Activated CD4-positive, alpha-beta T cell treated with anti-CD3 and anti-CD28 coated beads for 36 hours (primary cell): ENCODE measurements at regions not wholly inside any gene's neighbourhood (a gene's known extent, or its start where the extent isn't known, plus 50 kb on each side); places are given as distances from the start of the nearest gene placed in this dataset.
A peak's percentile ranks its signal among the peaks of the same experiment; 100 is the strongest.

Source experiments
- ATAC-seq: fragments of 200-7000 bp; cut with Tn5 transposase; one replicate; pipeline ENCODE4 v1.10.0; 2021; ENCODE audit warnings: mild to moderate bottlenecking, moderate library complexity
- CTCF ChIA-PET: fragments of 350-600 bp; sonication (Branson Sonifier 250); formaldehyde crosslinking; loops from one replicate; lab custom pipeline; 2021; ENCODE audit warnings: antibody characterized with exemption; lab: Charles Lee
- POLR2A ChIA-PET: fragments of 350-600 bp; sonication (Branson Sonifier 250); formaldehyde crosslinking; loops from one replicate; lab custom pipeline; 2021; ENCODE audit warnings: antibody characterized with exemption, inconsistent platforms; lab: Charles Lee
- DNase-seq: peaks from one replicate; pipeline ENCODE4 v3.0.0-alpha.2; 2020
- H3K27ac Mint-ChIP-seq: one replicate; pipeline ENCODE4 v1.8.0; 2021; ENCODE audit warnings: mixed read lengths
- H3K27me3 Mint-ChIP-seq: one replicate; pipeline ENCODE4 v1.8.0; 2021; ENCODE audit warnings: mixed read lengths
- H3K36me3 Mint-ChIP-seq: one replicate; pipeline ENCODE4 v1.8.0; 2021; ENCODE audit warnings: low read depth, mixed read lengths
- H3K4me1 Mint-ChIP-seq: one replicate; pipeline ENCODE4 v1.8.0; 2021; ENCODE audit warnings: mixed read lengths
- H3K4me3 Mint-ChIP-seq: one replicate; pipeline ENCODE4 v1.8.0; 2021; ENCODE audit warnings: mild to moderate bottlenecking, moderate library complexity, mixed read lengths
- H3K9me3 Mint-ChIP-seq: one replicate; pipeline ENCODE4 v1.8.0; 2021; ENCODE audit warnings: low read depth, mixed read lengths
- intact Hi-C, 2 experiments: fragments of 100-400 bp; cut with DNase I in 1 of 2; cut with micrococcal nuclease in 1 of 2; formaldehyde crosslinking; loops; one replicate each; pipeline versions ENCODE4 v1.14.2 to v1.15.1; 2022 to 2024; cut with DNase I, micrococcal nuclease

DNA sequence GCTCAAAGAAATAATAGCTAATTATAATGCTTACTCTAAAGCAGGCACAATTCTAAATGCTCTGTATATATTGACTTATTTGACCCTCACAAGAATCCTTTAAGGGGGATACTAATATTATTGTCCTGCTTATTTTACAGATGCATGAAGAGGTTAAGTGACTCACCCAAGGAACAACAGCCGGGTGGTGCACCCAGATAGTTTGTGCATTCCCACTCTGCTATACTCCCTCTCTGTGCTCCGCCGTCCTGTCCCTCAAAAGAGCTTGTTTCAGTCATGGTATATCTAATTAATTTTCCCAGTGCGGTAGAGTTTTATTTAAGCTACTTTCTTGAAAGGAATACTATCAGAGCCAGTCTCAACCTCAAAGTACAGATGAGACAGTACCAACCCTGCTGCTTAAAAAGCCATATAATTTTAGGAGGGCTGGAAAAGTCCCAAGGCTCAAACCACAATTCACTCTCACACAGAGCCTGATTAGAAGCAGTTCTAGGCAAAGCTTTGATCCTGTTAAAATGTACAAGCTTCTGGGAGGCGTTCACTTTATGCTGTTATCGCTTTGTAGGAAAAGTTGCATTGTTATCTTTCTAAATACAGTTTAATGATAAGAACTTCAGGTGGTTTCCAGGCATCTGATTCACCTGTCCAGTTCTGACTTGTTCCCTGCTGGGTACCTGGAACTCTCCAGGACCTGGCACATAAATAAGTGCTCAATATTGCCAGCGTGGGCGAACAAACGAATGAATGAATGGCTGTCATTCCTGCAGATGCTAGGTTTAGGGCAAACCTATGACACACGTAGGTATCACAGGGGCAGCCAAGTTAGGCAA is 261.5 kb upstream of the KLF14 start:
- Mint-ChIP-seq H3K4me1 (peaks cover 90% of the 10 kb centered on the region), H3K4me3 (peak overlapping the region; percentile 54)
- POLR2A ChIA-PET = interaction anchor here (0.6 to 2.5 kb wide), 4 partner anchors 25 to 925 kb away, joined by 3 to 13 read pairs (median 4); partner anchors contain the start of gene KLHDC10

DNA sequence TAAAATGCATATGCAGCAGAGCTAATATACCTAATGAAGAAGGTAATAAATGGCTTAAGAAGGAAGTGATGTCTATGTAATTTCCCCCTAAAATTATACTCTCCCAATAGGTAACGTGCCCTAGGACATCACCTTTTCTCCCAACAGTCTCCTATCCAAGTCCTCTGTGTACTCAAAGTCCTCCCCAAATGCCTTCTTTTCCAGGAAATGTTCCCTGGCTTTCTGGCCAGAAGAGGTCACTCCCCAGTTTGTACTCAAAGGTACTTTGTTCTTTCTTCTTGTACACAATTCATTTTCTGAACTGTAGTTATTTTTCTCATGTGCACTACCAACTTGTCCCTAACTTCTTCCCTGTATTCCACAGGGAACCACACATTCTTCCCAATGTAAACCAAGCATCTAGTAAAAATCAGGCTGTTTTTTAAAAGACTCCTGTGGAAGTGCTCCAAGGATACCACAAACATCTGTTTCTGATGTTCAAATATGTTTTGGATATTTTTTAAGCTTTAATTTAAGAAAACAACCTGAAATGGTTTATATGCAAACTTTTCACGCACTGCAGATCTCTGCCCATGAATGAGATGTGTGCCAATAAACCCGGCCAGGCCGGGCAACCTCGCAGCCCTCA is 262.3 kb upstream of the KLF14 start:
- intact Hi-C loops = loop anchor here in 1 of 2 experiments (2.0 kb wide), 1 partner anchor 14 kb away; no protein-coding TSS in a partner anchor
- POLR2A ChIA-PET = interaction anchor here (0.7 to 2.5 kb wide), 10 partner anchors 8 to 240 kb away, joined by 3 to 13 read pairs (median 4); no protein-coding TSS in a partner anchor

More for the DNA sequence above, 261.5 kb upstream of the KLF14 start:
- ATAC-seq (peak; percentile 28), DNase-seq (peak; percentile 49)
- intact Hi-C loops = loop anchor here in 1 of 2 experiments (2.0 kb wide), 1 partner anchor 15 kb away; no protein-coding TSS in a partner anchor
- no peaks in the 10 kb centered on the region for H3K9me3 Mint-ChIP-seq
- CTCF ChIA-PET = interaction anchor here (0.6 to 11.4 kb wide), 10 partner anchors 8 to 98 kb away, joined by 3 to 144 read pairs (median 4); no protein-coding TSS in a partner anchor
- peak overlapping the region; percentile 92 for H3K27ac Mint-ChIP-seq
- peaks cover 19% of the 10 kb centered on the region for H3K36me3 Mint-ChIP-seq
- no peaks in the 10 kb centered on the region for H3K27me3 Mint-ChIP-seq

GRCh38 chr7:130996833-130997231 is 262.8 kb upstream of the KLF14 start:
- peaks cover 86% of the 10 kb centered on the region for H3K4me1 Mint-ChIP-seq
- peak overlapping the region; percentile 92 for H3K27ac Mint-ChIP-seq
- intact Hi-C loops = loop anchor here (1.0 to 2.0 kb wide), 2 partner anchors 14 to 34 kb away; no protein-coding TSS in a partner anchor
- DNase-seq (peak; percentile 67), ATAC-seq (peak; percentile 66)
- H3K4me3 Mint-ChIP-seq = peak overlapping the region; percentile 64
- ChIA-PET POLR2A (interaction anchor here (0.7 to 2.5 kb wide), 10 partner anchors 8 to 104 kb away, joined by 3 to 13 read pairs (median 4); no protein-coding TSS in a partner anchor), CTCF (interaction anchor here (0.5 to 11.4 kb wide), 11 partner anchors 8 to 100 kb away, joined by 3 to 144 read pairs (median 4); no protein-coding TSS in a partner anchor)
- H3K36me3 Mint-ChIP-seq = peaks cover 19% of the 10 kb centered on the region
- no peaks in the 10 kb centered on the region for H3K27me3 Mint-ChIP-seq
- no peaks in the 10 kb centered on the region for H3K9me3 Mint-ChIP-seq

More for the DNA sequence above, 262.3 kb upstream of the KLF14 start:
- peak overlapping the region; percentile 64 for H3K4me3 Mint-ChIP-seq
- peaks cover 19% of the 10 kb centered on the region for H3K36me3 Mint-ChIP-seq
- peak overlapping the region; percentile 92 for H3K27ac Mint-ChIP-seq
- H3K4me1 Mint-ChIP-seq = peaks cover 88% of the 10 kb centered on the region
- H3K9me3 Mint-ChIP-seq = no peaks in the 10 kb centered on the region
- CTCF ChIA-PET = interaction anchor here (0.7 to 11.4 kb wide), 11 partner anchors 7 to 99 kb away, joined by 3 to 144 read pairs (median 4); no protein-coding TSS in a partner anchor
- no peak for DNase-seq
- no peaks in the 10 kb centered on the region for H3K27me3 Mint-ChIP-seq
- no peak for ATAC-seq

DNA sequence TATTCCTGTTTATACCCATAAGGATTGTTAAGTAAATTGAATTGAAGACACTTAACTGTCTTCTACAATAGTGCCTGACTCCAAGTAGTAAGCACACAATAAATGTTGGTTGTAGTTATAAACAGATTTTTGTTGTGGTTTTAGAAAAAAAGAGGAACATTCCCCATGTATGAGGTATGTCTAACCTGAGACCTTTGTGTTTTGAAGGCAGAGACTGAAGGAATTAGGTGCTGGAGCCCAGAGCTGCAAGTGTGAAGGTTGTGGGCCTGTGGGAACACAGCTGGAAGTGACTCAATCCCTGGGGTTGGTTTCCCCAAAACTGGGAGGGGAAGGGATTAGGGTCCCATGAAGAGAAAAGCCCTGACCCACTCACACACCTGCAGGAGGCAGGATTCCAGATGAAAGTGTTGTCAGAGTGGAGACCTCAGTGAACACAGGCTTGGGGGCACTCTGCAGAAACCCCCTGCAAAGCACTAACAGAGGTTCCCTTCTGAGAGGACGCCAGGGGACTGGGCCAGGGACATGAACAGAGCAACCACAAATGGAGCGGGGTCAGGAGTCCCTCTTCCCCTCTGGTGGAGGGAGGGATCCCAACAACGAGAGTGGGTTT is 265.1 kb upstream of the KLF14 start:
- ChIA-PET POLR2A (no interaction called here), CTCF (interaction anchor here (1.0 to 11.4 kb wide), 4 partner anchors 8 to 102 kb away, joined by 3 to 144 read pairs (median 4); no protein-coding TSS in a partner anchor)
- peaks cover 8% of the 10 kb centered on the region for H3K9me3 Mint-ChIP-seq
- no peaks in the 10 kb centered on the region for H3K27me3 Mint-ChIP-seq
- peaks cover 78% of the 10 kb centered on the region for H3K4me1 Mint-ChIP-seq
- no peak overlapping the region for H3K4me3 Mint-ChIP-seq
- H3K27ac Mint-ChIP-seq = peak overlapping the region; percentile 79
- intact Hi-C loops = no loop called here
- peaks cover 28% of the 10 kb centered on the region for H3K36me3 Mint-ChIP-seq
- no peak for DNase-seq
- no peak for ATAC-seq

GRCh38 chr7:130999926-131000325 is 265.9 kb upstream of the KLF14 start:
- H3K9me3 Mint-ChIP-seq = peaks cover 8% of the 10 kb centered on the region
- DNase-seq (no peak), ATAC-seq (no peak)
- peaks cover 33% of the 10 kb centered on the region for H3K36me3 Mint-ChIP-seq
- intact Hi-C loops = no loop called here
- H3K27me3 Mint-ChIP-seq = no peaks in the 10 kb centered on the region
- H3K4me1 Mint-ChIP-seq = peaks cover 77% of the 10 kb centered on the region
- no peak overlapping the region for H3K4me3 Mint-ChIP-seq
- CTCF ChIA-PET = interaction anchor here (0.9 to 11.4 kb wide), 5 partner anchors 7 to 40 kb away, joined by 3 to 144 read pairs (median 6); no protein-coding TSS in a partner anchor
- POLR2A ChIA-PET = no interaction called here
- peak overlapping the region; percentile 61 for H3K27ac Mint-ChIP-seq

DNA sequence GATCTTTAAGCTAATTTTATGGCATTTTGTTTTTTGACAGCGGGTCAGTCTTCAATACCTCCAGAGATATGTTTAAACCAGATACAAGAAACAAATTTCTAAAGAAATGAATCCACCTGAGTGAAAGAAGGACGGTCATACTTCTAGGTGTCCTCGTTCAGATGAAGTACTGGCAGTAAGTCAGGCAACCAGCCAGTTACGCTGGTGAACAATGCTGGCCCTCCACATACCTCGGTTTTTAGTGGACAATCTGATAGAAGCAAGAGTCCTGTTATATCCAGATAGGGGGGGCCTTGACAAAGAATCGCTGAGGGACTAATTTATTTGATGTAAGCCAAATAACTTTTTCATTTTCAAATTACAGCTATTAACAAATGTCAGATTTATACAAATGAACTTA is 266.4 kb upstream of the KLF14 start:
- intact Hi-C loops = no loop called here
- ChIA-PET POLR2A (interaction anchor here (1.3 kb wide), 1 partner anchor 87 kb away, joined by 4 read pairs; no protein-coding TSS in a partner anchor), CTCF (interaction anchor here (0.6 to 11.4 kb wide), 6 partner anchors 10 to 62 kb away, joined by 3 to 144 read pairs (median 4); no protein-coding TSS in a partner anchor)
- ATAC-seq = no peak
- Mint-ChIP-seq H3K4me3 (no peak overlapping the region), H3K4me1 (peaks cover 76% of the 10 kb centered on the region), H3K27me3 (no peaks in the 10 kb centered on the region), H3K9me3 (peaks cover 8% of the 10 kb centered on the region), H3K27ac (peak overlapping the region; percentile 60), H3K36me3 (peaks cover 36% of the 10 kb centered on the region)
- DNase-seq = no peak

- POLR2A ChIA-PET = interaction anchor here (0.6 to 1.3 kb wide), 3 partner anchors 87 to 419 kb away, joined by 3 to 4 read pairs (median 4); no protein-coding TSS in a partner anchor
- DNase-seq = no peak
- H3K36me3 Mint-ChIP-seq = peaks cover 41% of the 10 kb centered on the region
- H3K27ac Mint-ChIP-seq = no peak overlapping the region
- peaks cover 8% of the 10 kb centered on the region for H3K9me3 Mint-ChIP-seq
- intact Hi-C loops = no loop called here
- no peak for ATAC-seq
- H3K27me3 Mint-ChIP-seq = no peaks in the 10 kb centered on the region
- H3K4me3 Mint-ChIP-seq = no peak overlapping the region
- CTCF ChIA-PET = interaction anchor here (0.6 to 11.4 kb wide), 7 partner anchors 10 to 61 kb away, joined by 3 to 144 read pairs (median 5); no protein-coding TSS in a partner anchor
- peaks cover 75% of the 10 kb centered on the region for H3K4me1 Mint-ChIP-seq
These were observed 266.9 kb upstream of the KLF14 start for GRCh38 chr7:131000873-131001272.

DNA sequence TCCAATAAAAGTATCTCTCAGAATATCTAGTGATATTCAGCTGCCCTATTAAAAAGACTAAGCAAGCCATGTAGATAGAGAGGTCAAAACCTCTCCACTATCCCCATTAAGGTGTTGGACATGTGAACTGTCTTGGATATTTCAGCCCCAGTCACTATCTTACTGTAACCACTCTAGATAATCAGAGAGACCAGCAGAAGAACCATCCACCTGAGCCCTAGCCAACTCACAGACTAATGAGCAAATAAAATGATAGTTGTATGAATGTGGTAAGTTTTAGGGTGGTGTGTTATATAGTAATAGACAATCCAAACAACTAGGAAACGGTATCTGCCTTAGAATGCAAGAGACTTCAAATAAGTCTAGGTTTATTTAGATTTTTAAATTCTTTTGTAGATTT is 268.6 kb upstream of the KLF14 start:
- intact Hi-C loops = no loop called here
- ATAC-seq = no peak
- H3K9me3 Mint-ChIP-seq = peaks cover 8% of the 10 kb centered on the region
- ChIA-PET POLR2A (interaction anchor here (1.6 kb wide), 2 partner anchors 32 to 41 kb away, joined by 3 to 5 read pairs; no protein-coding TSS in a partner anchor), CTCF (interaction anchor here (0.5 to 11.4 kb wide), 6 partner anchors 14 to 57 kb away, joined by 3 to 144 read pairs (median 6); no protein-coding TSS in a partner anchor)
- H3K36me3 Mint-ChIP-seq = peaks cover 46% of the 10 kb centered on the region
- no peaks in the 10 kb centered on the region for H3K27me3 Mint-ChIP-seq
- H3K4me1 Mint-ChIP-seq = peaks cover 75% of the 10 kb centered on the region
- H3K27ac Mint-ChIP-seq = no peak overlapping the region
- no peak for DNase-seq
- no peak overlapping the region for H3K4me3 Mint-ChIP-seq

DNA sequence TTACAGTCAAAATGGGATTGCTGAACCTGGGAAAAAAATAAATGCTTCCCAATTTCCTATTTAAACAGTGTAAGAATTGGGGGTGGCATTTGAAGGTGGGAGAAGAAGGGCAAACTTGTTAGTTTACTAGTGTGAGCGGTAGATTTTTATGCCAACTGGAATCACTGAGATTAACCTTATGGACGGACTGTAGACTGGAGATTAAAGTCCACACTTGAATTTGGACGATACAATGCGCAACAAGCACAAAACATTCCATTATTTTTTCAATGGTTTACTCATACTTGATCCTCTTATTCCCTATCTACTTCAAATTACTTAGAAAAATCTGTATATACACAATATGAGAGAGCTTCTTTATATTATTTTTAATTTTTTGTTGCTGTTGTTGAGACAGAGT is 269.6 kb upstream of the KLF14 start:
- no peak overlapping the region for H3K27ac Mint-ChIP-seq

GRCh38 chr7:131004371-131004770 is 270.4 kb upstream of the KLF14 start:
- H3K27me3 Mint-ChIP-seq = no peaks in the 10 kb centered on the region
- H3K4me3 Mint-ChIP-seq = no peak overlapping the region
- H3K36me3 Mint-ChIP-seq = peaks cover 38% of the 10 kb centered on the region
- ChIA-PET CTCF (interaction anchor here (0.7 to 11.4 kb wide), 7 partner anchors 8 to 110 kb away, joined by 3 to 144 read pairs (median 4); no protein-coding TSS in a partner anchor), POLR2A (interaction anchor here (0.6 to 1.6 kb wide), 2 partner anchors 43 to 59 kb away, joined by 3 to 4 read pairs; no protein-coding TSS in a partner anchor)
- H3K4me1 Mint-ChIP-seq = peaks cover 78% of the 10 kb centered on the region
- ATAC-seq = no peak
- H3K27ac Mint-ChIP-seq = no peak overlapping the region
- DNase-seq = no peak
- peaks cover 8% of the 10 kb centered on the region for H3K9me3 Mint-ChIP-seq
- intact Hi-C loops = no loop called here

More for the DNA sequence above, 269.6 kb upstream of the KLF14 start:
- intact Hi-C loops = no loop called here
- Mint-ChIP-seq H3K4me3 (no peak overlapping the region), H3K9me3 (peaks cover 8% of the 10 kb centered on the region), H3K27me3 (no peaks in the 10 kb centered on the region), H3K36me3 (peaks cover 41% of the 10 kb centered on the region), H3K4me1 (peaks cover 78% of the 10 kb centered on the region)
- ATAC-seq (no peak), DNase-seq (no peak)
- ChIA-PET CTCF (interaction anchor here (0.9 to 11.4 kb wide), 7 partner anchors 8 to 109 kb away, joined by 3 to 144 read pairs (median 4); no protein-coding TSS in a partner anchor), POLR2A (interaction anchor here (1.6 kb wide), 2 partner anchors 33 to 42 kb away, joined by 3 to 5 read pairs; no protein-coding TSS in a partner anchor)
